K562 (cell line): ENCODE measurements at regions not wholly inside any gene's neighbourhood (a gene's known extent, or its start where the extent isn't known, plus 50 kb on each side); places are given as distances from the start of the nearest gene placed in this dataset.

Experiments
- ATAC-seq: fragments of 200-7000 bp; cut with Tn5 transposase; 3 replicates; pipeline ENCODE4 v1.9.1; 2020; ENCODE audit warnings: moderate library complexity
- BruUV-seq: library from RNA; stranded (reverse); fragments of 400-500 nt; replicated peaks from 2 replicates; lab custom pipeline; 2021; lab: Mats Ljungman, UMichigan
- CTCF ChIA-PET: fragments of 300-600 bp; formaldehyde crosslinking; extraction: SDS; loops from one replicate; lab custom pipeline; 2021; ENCODE audit warnings: low intra/inter-chr PET ratio; lab: Yijun Ruan, JAX
- POLR2A ChIA-PET: fragments of 300-600, 350-650 bp; sonication (Branson Sonifier 250); formaldehyde crosslinking; extraction: SDS; loops from one replicate; lab custom pipeline; 2021; ENCODE audit warnings: antibody characterized with exemption, inconsistent platforms; lab: Yijun Ruan, JAX
- DNase-seq, 4 experiments: peaks; one replicate each; pipeline versions ENCODE4 v3.0.0 to v3.0.0-alpha.2; 2011 to 2018; ENCODE audit warnings: low spot score in 3 of 4, mixed read lengths in 3 of 4; ENCODE audit errors: extremely low read depth in 1 of 4
- FAIRE-seq: peaks from 2 replicates; lab custom pipeline; 2011; peaks lifted over from hg19 to GRCh38; lab: Jason Lieb, UNC
- H2AFZ ChIP-seq: 2 replicates; pipeline ENCODE4 v1.6.0; 2011; ENCODE audit warnings: low read depth, low read length, control low read depth, inconsistent platforms
- H3K27ac ChIP-seq: fragments of 200-600 bp; 3 replicates; pipeline ENCODE4 v1.8.0; 2011; ENCODE audit warnings: low read depth, mild to moderate bottlenecking, control low read depth, inconsistent platforms, low read length, moderate library complexity, mixed read lengths; ENCODE audit errors: extremely low read depth
- H3K27me3 ChIP-seq, 2 experiments: fragments of 300-600 bp in 1 of 2; 2 replicates in 1 of 2; 3 replicates in 1 of 2; pipeline versions ENCODE4 v1.6.0 to v1.8.0; 2011; ENCODE audit warnings: inconsistent platforms in 2 of 2, low read length in 2 of 2, mild to moderate bottlenecking in 1 of 2, mixed read lengths in 1 of 2, moderate library complexity in 1 of 2; ENCODE audit not compliant: control insufficient read depth in 2 of 2, insufficient read depth in 2 of 2
- H3K36me3 ChIP-seq: fragments of 300-600 bp; 3 replicates; pipeline ENCODE4 v1.8.0; 2011; ENCODE audit warnings: mild to moderate bottlenecking, low read length, inconsistent platforms; ENCODE audit not compliant: control insufficient read depth, insufficient read depth
- H3K4me1 ChIP-seq, 2 experiments: fragments of 200-600 bp in 1 of 2; replicated peaks in 1 of 2; 2 replicates in 1 of 2; 3 replicates in 1 of 2; pipeline versions ENCODE4 v1.5.1 to v1.8.0; 2011; ENCODE audit warnings: inconsistent platforms in 2 of 2, low read length in 2 of 2, mild to moderate bottlenecking in 1 of 2, mixed read lengths in 1 of 2, moderate library complexity in 1 of 2; ENCODE audit not compliant: control insufficient read depth in 2 of 2, insufficient read depth in 2 of 2
- H3K4me2 ChIP-seq: 2 replicates; pipeline ENCODE4 v1.6.1; 2011; ENCODE audit warnings: low read length, control low read depth, inconsistent platforms, mixed read lengths; ENCODE audit not compliant: insufficient read depth
- H3K4me3 ChIP-seq: fragments of 200-600 bp; sonication (generic), shearing (Covaris generic); 2 replicates; pipeline ENCODE4 v1.5.1; 2016; ENCODE audit warnings: control low read depth, inconsistent platforms
- H3K79me2 ChIP-seq: fragments of 200-600 bp; 3 replicates; pipeline ENCODE4 v1.8.0; 2011; ENCODE audit warnings: low read length, inconsistent platforms; ENCODE audit not compliant: control insufficient read depth, insufficient read depth
- H3K9ac ChIP-seq, 2 experiments: 2 replicates each; pipeline versions ENCODE4 v1.6.0 to v1.6.1; 2011; ENCODE audit warnings: low read depth in 2 of 2, low read length in 2 of 2, control low read depth in 1 of 2, inconsistent platforms in 1 of 2, mild to moderate bottlenecking in 1 of 2, mixed read lengths in 1 of 2; ENCODE audit not compliant: insufficient read depth in 1 of 2
- H3K9me1 ChIP-seq: one replicate; pipeline ENCODE4 v1.6.0; 2011; ENCODE audit warnings: inconsistent platforms, mild to moderate bottlenecking, low read length, moderate library complexity; ENCODE audit not compliant: control insufficient read depth, insufficient read depth
- H3K9me3 ChIP-seq: replicated peaks from 2 replicates; pipeline ENCODE4 v1.5.1; 2011; ENCODE audit warnings: low read depth, low read length, inconsistent platforms; ENCODE audit not compliant: control insufficient read depth, insufficient read depth
- H4K20me1 ChIP-seq: replicated peaks from 2 replicates; pipeline ENCODE4 v1.6.1; 2011; ENCODE audit warnings: low read length, inconsistent platforms, mixed read lengths; ENCODE audit not compliant: control insufficient read depth, insufficient read depth
- BHLHE40 ChIP-seq: IDR thresholded peaks from 2 replicates; pipeline ENCODE4 v1.6.1; 2011; ENCODE audit warnings: low read length, improper control_type of control experiment
- CEBPG ChIP-seq, 3 experiments: fragments of 200-800 bp in 1 of 3; sonication (Bioruptor generic) in 1 of 3; sonication (generic) in 1 of 3; formaldehyde crosslinking in 1 of 3; IDR thresholded peaks in 2 of 3; conservative IDR thresholded peaks in 1 of 3; 2 replicates each; pipeline versions ENCODE4 v1.6.1 to v1.8.0; 2016 to 2022; ENCODE audit warnings: missing compliant biosample characterization in 2 of 3, missing genetic modification characterization in 2 of 3, mild to moderate bottlenecking in 1 of 3, missing genetic modification reagents in 1 of 3
- EHMT2 ChIP-seq: fragments of 450-650 bp; IDR thresholded peaks from 2 replicates; pipeline ENCODE4 v1.6.1; 2018; ENCODE audit warnings: antibody characterized with exemption
- KAT8 ChIP-seq: fragments of 450-650 bp; IDR thresholded peaks from 2 replicates; pipeline ENCODE4 v1.6.1; 2016; ENCODE audit warnings: low read depth, mild to moderate bottlenecking
- MED1 ChIP-seq: sonication (generic); formaldehyde crosslinking; IDR thresholded peaks from 2 replicates; pipeline ENCODE4 v1.8.1; 2023; ENCODE audit warnings: missing genetic modification reagents, borderline replicate concordance
- RAD51 ChIP-seq: fragments of 450-650 bp; IDR thresholded peaks from 2 replicates; pipeline ENCODE4 v1.7.1; 2016; ENCODE audit warnings: low read depth, mild to moderate bottlenecking, borderline replicate concordance
- RB1 ChIP-seq: fragments of 450-650 bp; IDR thresholded peaks from 2 replicates; pipeline ENCODE4 v1.6.1; 2017; ENCODE audit warnings: low read depth, mild to moderate bottlenecking
- RBM22 ChIP-seq: fragments of 200-400 bp; formaldehyde crosslinking; IDR thresholded peaks from 2 replicates; pipeline ENCODE4 v1.6.1; 2018; ENCODE audit warnings: low read length, low read depth; ENCODE audit not compliant: poor library complexity, severe bottlenecking
- USF1 ChIP-seq: sonication (generic); formaldehyde crosslinking; IDR thresholded peaks from 2 replicates; pipeline ENCODE4 v1.9.0; 2022; ENCODE audit warnings: mild to moderate bottlenecking, missing genetic modification reagents
- ZBTB17 ChIP-seq: fragments of 450-650 bp; formaldehyde crosslinking; IDR thresholded peaks from 2 replicates; pipeline ENCODE4 v1.4.0; 2020; ENCODE audit warnings: mild to moderate bottlenecking
- ZBTB33 ChIP-seq: sonication (generic); formaldehyde crosslinking; IDR thresholded peaks from 2 replicates; pipeline ENCODE4 v1.8.1; 2023; ENCODE audit warnings: mild to moderate bottlenecking, missing genetic modification reagents
- ZBTB8A ChIP-seq: fragments of 450-650 bp; IDR thresholded peaks from 2 replicates; pipeline ENCODE4 v1.6.1; 2018; ENCODE audit warnings: mild to moderate bottlenecking, moderate library complexity; ENCODE audit not compliant: partially characterized antibody
- ZNF445 ChIP-seq: fragments of 250-450 bp; sonication (Bioruptor Pico); IDR thresholded peaks from 2 replicates; pipeline ENCODE4 v1.4.0; 2020; ENCODE audit warnings: low read depth, mild to moderate bottlenecking, moderate library complexity
- WGBS: fragments of 100-300 bp; shearing (Covaris generic); methylation state at CpG from one replicate; pipeline ENCODE4 v1.1.6; 2016; ENCODE audit warnings: low coverage, mixed read lengths; ENCODE audit not compliant: insufficient coverage; ENCODE audit errors: missing lambda C conversion rate; 5-methylcytosine and 5-hydroxymethylcytosine counted together
- in situ Hi-C: fragments of 300-500 bp; cut with MboI; formaldehyde crosslinking; loops from 4 replicates; pipeline ENCODE4 v1.15.0; 2018; ENCODE audit warnings: inconsistent platforms, mixed read lengths
- intact Hi-C: fragments of 100-400 bp; cut with micrococcal nuclease; formaldehyde crosslinking; loops from 2 replicates; pipeline ENCODE4 v1.14.2; 2022
- TF ChIP-seq, protein P1 (sequence below): fragments of 450-650 bp; formaldehyde crosslinking; conservative IDR thresholded peaks from 2 replicates; pipeline ENCODE4 v1.4.0; 2022; ENCODE audit warnings: mild to moderate bottlenecking, missing genetic modification characterization
- TF ChIP-seq, protein P2 (sequence below), 2 experiments: fragments of 450-650 bp in 1 of 2; IDR thresholded peaks; 2 replicates each; pipeline ENCODE4 v1.6.1; 2011 to 2017; ENCODE audit warnings: low read depth in 2 of 2, antibody characterized with exemption in 1 of 2, borderline replicate concordance in 1 of 2, low read length in 1 of 2, mild to moderate bottlenecking in 1 of 2, mixed read lengths in 1 of 2; ENCODE audit not compliant: control insufficient read depth in 1 of 2

DNA sequence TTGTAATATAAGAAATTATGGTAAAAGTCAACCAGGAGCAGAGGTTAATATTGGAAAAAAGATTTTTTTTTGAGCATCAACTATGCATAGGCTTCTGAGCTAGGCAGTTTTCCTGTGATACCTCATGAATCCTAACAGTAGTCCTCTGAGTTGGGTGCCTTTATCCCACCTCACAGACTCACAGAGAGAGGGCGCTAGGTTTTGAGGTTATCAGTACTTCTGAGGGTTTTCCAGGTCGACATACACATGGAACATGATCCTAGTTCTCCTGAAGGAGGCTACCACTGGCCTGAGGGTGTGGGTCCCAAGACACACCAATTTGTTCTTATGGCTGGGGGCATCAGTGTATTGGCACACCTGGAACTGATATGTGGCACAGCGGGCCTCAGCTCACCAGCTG, 358.8 kb upstream of the JAG1 start:
- BruUV-seq = no TSS peak
- Histone ChIP-seq H2AFZ (no peak overlapping the region), H3K4me1 (no peaks in the 10 kb centered on the region), H3K27ac (no peak overlapping the region), H3K9ac (no peak overlapping the region), H3K4me3 (no peak overlapping the region), H3K9me3 (no peaks in the 10 kb centered on the region), H4K20me1 (no peaks in the 10 kb centered on the region), H3K36me3 (no peaks in the 10 kb centered on the region), H3K4me2 (no peak overlapping the region), H3K79me2 (no peaks in the 10 kb centered on the region), H3K27me3 (no peaks in the 10 kb centered on the region), H3K9me1 (no peaks in the 10 kb centered on the region)
- DNase-seq (no peak), FAIRE-seq (no peak), ATAC-seq (no peak)
- CTCF ChIA-PET = no interaction called here
- in situ Hi-C loops = no loop called here
- intact Hi-C loops = no loop called here
- POLR2A ChIA-PET = no interaction called here
- WGBS = 0% methylated on average over 2 of the region's 3 CpGs
- TF ChIP-seq BHLHE40 = no peak
- no peak for TF ChIP-seq ZBTB17 (CRISPR knock-in tag)
- TF ChIP-seq ZBTB33 (CRISPR knock-in tag) = no peak
- no peak for TF ChIP-seq EHMT2
- TF ChIP-seq, protein P1, sequence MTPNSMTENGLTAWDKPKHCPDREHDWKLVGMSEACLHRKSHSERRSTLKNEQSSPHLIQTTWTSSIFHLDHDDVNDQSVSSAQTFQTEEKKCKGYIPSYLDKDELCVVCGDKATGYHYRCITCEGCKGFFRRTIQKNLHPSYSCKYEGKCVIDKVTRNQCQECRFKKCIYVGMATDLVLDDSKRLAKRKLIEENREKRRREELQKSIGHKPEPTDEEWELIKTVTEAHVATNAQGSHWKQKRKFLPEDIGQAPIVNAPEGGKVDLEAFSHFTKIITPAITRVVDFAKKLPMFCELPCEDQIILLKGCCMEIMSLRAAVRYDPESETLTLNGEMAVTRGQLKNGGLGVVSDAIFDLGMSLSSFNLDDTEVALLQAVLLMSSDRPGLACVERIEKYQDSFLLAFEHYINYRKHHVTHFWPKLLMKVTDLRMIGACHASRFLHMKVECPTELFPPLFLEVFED (CRISPR knock-in tag) = no peak
- no peak for TF ChIP-seq USF1 (CRISPR knock-in tag)
- TF ChIP-seq, protein P2, sequence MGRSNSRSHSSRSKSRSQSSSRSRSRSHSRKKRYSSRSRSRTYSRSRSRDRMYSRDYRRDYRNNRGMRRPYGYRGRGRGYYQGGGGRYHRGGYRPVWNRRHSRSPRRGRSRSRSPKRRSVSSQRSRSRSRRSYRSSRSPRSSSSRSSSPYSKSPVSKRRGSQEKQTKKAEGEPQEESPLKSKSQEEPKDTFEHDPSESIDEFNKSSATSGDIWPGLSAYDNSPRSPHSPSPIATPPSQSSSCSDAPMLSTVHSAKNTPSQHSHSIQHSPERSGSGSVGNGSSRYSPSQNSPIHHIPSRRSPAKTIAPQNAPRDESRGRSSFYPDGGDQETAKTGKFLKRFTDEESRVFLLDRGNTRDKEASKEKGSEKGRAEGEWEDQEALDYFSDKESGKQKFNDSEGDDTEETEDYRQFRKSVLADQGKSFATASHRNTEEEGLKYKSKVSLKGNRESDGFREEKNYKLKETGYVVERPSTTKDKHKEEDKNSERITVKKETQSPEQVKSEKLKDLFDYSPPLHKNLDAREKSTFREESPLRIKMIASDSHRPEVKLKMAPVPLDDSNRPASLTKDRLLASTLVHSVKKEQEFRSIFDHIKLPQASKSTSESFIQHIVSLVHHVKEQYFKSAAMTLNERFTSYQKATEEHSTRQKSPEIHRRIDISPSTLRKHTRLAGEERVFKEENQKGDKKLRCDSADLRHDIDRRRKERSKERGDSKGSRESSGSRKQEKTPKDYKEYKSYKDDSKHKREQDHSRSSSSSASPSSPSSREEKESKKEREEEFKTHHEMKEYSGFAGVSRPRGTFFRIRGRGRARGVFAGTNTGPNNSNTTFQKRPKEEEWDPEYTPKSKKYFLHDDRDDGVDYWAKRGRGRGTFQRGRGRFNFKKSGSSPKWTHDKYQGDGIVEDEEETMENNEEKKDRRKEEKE (IDR thresholded peaks at IDR 0.05; ENCODE audit: borderline replicate concordance in 1 of 2, control insufficient read depth in 1 of 2, low read depth in 2 of 2, low read length in 1 of 2) = no peak
- no peak for TF ChIP-seq ZBTB8A
- no peak for TF ChIP-seq KAT8
- TF ChIP-seq CEBPG (CRISPR knock-in tag; IDR thresholded peaks at IDR 0.05) = no peak
- no peak for TF ChIP-seq CEBPG (tag; conservative IDR thresholded peaks at IDR 0.05 in 1 of 2, IDR thresholded peaks at IDR 0.05 in 1 of 2)
- no peak for TF ChIP-seq RB1
- no peak for TF ChIP-seq MED1
- no peak for TF ChIP-seq ZNF445
- TF ChIP-seq RAD51 = no peak
- TF ChIP-seq RBM22 = no peak
